Gastrocnemius medialis (tissue), 4 donors: ENCODE measurements at regions not wholly inside any gene's neighbourhood (a gene's known extent, or its start where the extent isn't known, plus 50 kb on each side); places are given as distances from the start of the nearest gene placed in this dataset.

Experiments used
- POLR2A ChIP-seq, 2 donors: fragments of 450-650 bp; IDR thresholded peaks; one replicate each; pipeline ENCODE4 v1.6.1; 2017; ENCODE audit warnings: antibody characterized with exemption in 2 of 2, mild to moderate bottlenecking in 2 of 2, moderate library complexity in 2 of 2
- TF ChIP-seq, protein P1 (sequence below), 5 experiments: fragments of 450-650 bp in 3 of 5; fragments of 200-600 bp in 2 of 5; sonication (generic) in 2 of 5; IDR thresholded peaks in 4 of 5; conservative IDR thresholded peaks in 1 of 5; 1 replicate in 4 of 5; 2 replicates in 1 of 5; pipeline ENCODE4 v1.5.1; 2016 to 2019; ENCODE audit warnings: antibody characterized with exemption in 5 of 5, mild to moderate bottlenecking in 3 of 5, moderate library complexity in 3 of 5

DNA sequence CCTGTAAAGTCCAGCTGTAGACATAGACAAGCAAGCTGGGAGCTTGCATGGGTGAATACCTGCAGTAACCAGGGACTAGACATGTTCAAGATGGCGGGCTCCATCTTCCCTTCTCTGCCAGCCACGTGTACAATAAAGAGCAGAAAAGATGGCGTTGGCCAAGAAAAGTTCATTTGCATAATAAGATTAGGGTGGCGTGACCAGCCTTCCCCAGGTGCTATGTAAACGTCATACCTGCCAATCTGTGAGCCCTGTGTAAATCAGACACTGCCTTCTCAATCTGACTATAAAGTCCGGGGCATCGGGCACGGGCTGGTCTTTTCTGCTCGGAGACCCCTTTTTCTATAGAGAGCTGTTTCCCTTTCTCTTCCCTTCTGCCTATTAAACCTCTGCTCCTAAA lies 101.6 kb upstream of the XPO1 start:
- TF ChIP-seq, protein P1, sequence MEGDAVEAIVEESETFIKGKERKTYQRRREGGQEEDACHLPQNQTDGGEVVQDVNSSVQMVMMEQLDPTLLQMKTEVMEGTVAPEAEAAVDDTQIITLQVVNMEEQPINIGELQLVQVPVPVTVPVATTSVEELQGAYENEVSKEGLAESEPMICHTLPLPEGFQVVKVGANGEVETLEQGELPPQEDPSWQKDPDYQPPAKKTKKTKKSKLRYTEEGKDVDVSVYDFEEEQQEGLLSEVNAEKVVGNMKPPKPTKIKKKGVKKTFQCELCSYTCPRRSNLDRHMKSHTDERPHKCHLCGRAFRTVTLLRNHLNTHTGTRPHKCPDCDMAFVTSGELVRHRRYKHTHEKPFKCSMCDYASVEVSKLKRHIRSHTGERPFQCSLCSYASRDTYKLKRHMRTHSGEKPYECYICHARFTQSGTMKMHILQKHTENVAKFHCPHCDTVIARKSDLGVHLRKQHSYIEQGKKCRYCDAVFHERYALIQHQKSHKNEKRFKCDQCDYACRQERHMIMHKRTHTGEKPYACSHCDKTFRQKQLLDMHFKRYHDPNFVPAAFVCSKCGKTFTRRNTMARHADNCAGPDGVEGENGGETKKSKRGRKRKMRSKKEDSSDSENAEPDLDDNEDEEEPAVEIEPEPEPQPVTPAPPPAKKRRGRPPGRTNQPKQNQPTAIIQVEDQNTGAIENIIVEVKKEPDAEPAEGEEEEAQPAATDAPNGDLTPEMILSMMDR (IDR thresholded peaks at IDR 0.05 in 4 of 5, conservative IDR thresholded peaks at IDR 0.05 in 1 of 5), result no peak
- TF ChIP-seq POLR2A (IDR thresholded peaks at IDR 0.05), result no peak
